Parathyroid adenoma (tissue), 2 donors: ENCODE measurements at regions not wholly inside any gene's neighbourhood (a gene's known extent, or its start where the extent isn't known, plus 50 kb on each side); places are given as distances from the start of the nearest gene placed in this dataset.

Experiments
- H2AFZ ChIP-seq: fragments of 300-600 bp; sonication (generic); one replicate; pipeline ENCODE4 v1.7.0; 2017; ENCODE audit warnings: antibody characterized with exemption, mild to moderate bottlenecking
- H3K27ac ChIP-seq: fragments of 300-600 bp; sonication (generic); one replicate; pipeline ENCODE4 v1.7.0; 2017
- H3K27me3 ChIP-seq: fragments of 300-600 bp; sonication (generic); one replicate; pipeline ENCODE4 v1.7.0; 2017; ENCODE audit warnings: low read length; ENCODE audit not compliant: control insufficient read depth, insufficient read depth
- H3K36me3 ChIP-seq: fragments of 300-600 bp; sonication (generic); one replicate; pipeline ENCODE4 v1.7.0; 2017; ENCODE audit warnings: low read length; ENCODE audit not compliant: control insufficient read depth, insufficient read depth
- H3K4me1 ChIP-seq: fragments of 300-600 bp; sonication (generic); one replicate; pipeline ENCODE4 v1.7.0; 2017; ENCODE audit warnings: control low read depth
- H3K4me2 ChIP-seq: fragments of 300-600 bp; sonication (generic); one replicate; pipeline ENCODE4 v1.7.0; 2017; ENCODE audit warnings: low read length
- H3K4me3 ChIP-seq: fragments of 300-600 bp; sonication (generic); one replicate; pipeline ENCODE4 v1.7.0; 2017; ENCODE audit warnings: low read depth, low read length
- H3K79me2 ChIP-seq: fragments of 300-600 bp; sonication (generic); one replicate; pipeline ENCODE4 v1.7.0; 2017; ENCODE audit warnings: control low read depth
- H3K9ac ChIP-seq: fragments of 300-600 bp; sonication (generic); one replicate; pipeline ENCODE4 v1.7.0; 2017; ENCODE audit warnings: mild to moderate bottlenecking
- H3K9me3 ChIP-seq: fragments of 300-600 bp; sonication (generic); one replicate; pipeline ENCODE4 v1.7.0; 2017; ENCODE audit warnings: low read length; ENCODE audit not compliant: control insufficient read depth
- TF ChIP-seq, protein P1 (sequence below): fragments of 300-600 bp; sonication (generic); IDR thresholded peaks from one replicate; pipeline ENCODE4 v1.7.0; 2017; ENCODE audit warnings: antibody characterized with exemption, mild to moderate bottlenecking
- donor health status: primary hyperparathyroidism.

DNA sequence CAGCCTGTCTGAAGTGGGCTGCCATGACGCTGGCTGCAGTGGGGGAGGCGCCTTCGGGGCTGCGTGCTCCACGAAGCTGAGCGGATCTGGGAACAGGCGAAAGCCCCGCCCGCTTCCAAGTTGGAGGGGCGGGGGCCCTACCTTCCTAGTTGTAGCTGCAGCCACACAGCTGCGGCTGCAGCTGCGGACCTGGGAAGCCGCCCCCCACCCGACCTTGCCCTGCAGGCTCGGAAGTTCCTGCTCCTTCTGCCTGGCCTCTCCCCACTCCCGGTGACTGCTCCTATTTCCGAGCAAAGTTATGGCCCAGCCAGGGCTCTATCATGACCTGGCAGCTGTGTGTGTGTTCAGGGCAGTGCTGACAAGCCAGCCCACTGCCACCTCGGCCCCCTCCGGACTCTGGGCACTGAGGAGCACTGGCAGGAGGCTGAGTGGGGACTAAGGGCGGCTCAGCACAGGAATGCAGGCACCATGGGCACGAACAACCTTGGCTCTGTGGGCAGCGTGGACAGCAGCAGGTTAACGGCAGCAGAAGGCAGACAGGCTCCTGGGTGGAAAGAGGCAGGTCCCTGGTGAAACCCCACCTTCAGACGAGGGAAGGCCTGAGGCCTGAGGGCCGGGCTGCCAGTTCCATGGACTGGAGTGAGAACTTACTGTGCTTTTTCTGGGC lies 352.4 kb upstream of the TMCO5A start:
- Histone ChIP-seq H3K79me2 (no peaks in the 10 kb centered on the region), H3K9me3 (no peaks in the 10 kb centered on the region), H3K27me3 (no peaks in the 10 kb centered on the region), H3K4me1 (no peaks in the 10 kb centered on the region), H3K36me3 (no peaks in the 10 kb centered on the region), H3K4me2 (no peak overlapping the region), H3K4me3 (no peak overlapping the region), H3K27ac (no peak overlapping the region), H2AFZ (no peak overlapping the region), H3K9ac (no peak overlapping the region)
- TF ChIP-seq, protein P1, sequence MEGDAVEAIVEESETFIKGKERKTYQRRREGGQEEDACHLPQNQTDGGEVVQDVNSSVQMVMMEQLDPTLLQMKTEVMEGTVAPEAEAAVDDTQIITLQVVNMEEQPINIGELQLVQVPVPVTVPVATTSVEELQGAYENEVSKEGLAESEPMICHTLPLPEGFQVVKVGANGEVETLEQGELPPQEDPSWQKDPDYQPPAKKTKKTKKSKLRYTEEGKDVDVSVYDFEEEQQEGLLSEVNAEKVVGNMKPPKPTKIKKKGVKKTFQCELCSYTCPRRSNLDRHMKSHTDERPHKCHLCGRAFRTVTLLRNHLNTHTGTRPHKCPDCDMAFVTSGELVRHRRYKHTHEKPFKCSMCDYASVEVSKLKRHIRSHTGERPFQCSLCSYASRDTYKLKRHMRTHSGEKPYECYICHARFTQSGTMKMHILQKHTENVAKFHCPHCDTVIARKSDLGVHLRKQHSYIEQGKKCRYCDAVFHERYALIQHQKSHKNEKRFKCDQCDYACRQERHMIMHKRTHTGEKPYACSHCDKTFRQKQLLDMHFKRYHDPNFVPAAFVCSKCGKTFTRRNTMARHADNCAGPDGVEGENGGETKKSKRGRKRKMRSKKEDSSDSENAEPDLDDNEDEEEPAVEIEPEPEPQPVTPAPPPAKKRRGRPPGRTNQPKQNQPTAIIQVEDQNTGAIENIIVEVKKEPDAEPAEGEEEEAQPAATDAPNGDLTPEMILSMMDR: no peak

DNA sequence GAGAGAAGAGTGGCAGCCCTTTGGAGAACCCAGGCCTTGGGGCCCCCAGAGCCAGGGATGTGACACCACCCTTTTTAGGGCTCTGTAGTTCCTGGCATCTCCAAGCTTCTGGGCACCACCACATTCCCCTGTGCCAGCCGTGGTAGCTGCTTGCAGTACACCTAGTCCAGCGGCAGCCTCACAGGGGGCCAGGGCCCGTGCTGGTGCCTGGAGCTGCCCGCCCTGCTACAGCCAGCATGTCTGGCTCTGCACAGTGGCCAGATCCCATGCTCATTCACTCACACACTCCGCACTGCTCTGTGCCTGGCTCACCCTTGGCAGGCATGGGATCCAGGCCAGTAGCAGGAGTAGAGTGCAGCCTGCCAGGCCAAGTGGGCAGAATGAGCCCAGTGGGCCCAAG lies 351.6 kb upstream of the TMCO5A start:
- no peak overlapping the region for H3K4me2 ChIP-seq
- H3K27me3 ChIP-seq: no peaks in the 10 kb centered on the region
- H3K27ac ChIP-seq: no peak overlapping the region
- H2AFZ ChIP-seq: no peak overlapping the region
- H3K9ac ChIP-seq: no peak overlapping the region
- H3K36me3 ChIP-seq: no peaks in the 10 kb centered on the region
- no peaks in the 10 kb centered on the region for H3K9me3 ChIP-seq
- H3K79me2 ChIP-seq: no peaks in the 10 kb centered on the region
- H3K4me1 ChIP-seq: no peaks in the 10 kb centered on the region
- TF ChIP-seq, protein P1: no peak
- H3K4me3 ChIP-seq: no peak overlapping the region

- H3K9me3 ChIP-seq: no peaks in the 10 kb centered on the region
- TF ChIP-seq, protein P1: no peak
- no peak overlapping the region for H2AFZ ChIP-seq
- no peak overlapping the region for H3K9ac ChIP-seq
- H3K27ac ChIP-seq: no peak overlapping the region
- no peaks in the 10 kb centered on the region for H3K79me2 ChIP-seq
- no peak overlapping the region for H3K4me2 ChIP-seq
- H3K36me3 ChIP-seq: no peaks in the 10 kb centered on the region
- no peaks in the 10 kb centered on the region for H3K27me3 ChIP-seq
- H3K4me3 ChIP-seq: no peak overlapping the region
- no peaks in the 10 kb centered on the region for H3K4me1 ChIP-seq
Measured at GRCh38 chr15:37586011-37586583, 348.3 kb upstream of the TMCO5A start.

DNA sequence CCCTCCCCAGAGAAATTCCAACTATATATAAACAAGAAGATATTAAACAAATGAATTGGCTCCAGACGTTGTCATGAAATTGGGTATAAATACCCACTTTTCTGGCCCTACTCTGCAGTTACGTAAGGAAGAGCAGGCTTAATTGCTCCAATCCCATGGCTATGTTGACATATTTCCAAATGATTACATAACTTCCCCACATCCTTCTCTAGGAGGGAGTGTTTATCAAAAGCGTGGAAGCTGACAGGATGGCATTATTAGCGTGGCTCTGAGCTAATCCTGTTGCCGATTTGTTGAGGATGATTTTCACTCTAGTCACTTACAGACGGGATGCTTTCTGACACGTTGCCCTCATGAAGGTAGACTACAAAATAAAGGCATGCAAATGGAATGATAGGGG lies 347.5 kb upstream of the TMCO5A start:
- TF ChIP-seq, protein P1: no peak
- H3K4me3 ChIP-seq: no peak overlapping the region
- H3K4me1 ChIP-seq: no peaks in the 10 kb centered on the region
- H2AFZ ChIP-seq: no peak overlapping the region
- no peaks in the 10 kb centered on the region for H3K36me3 ChIP-seq
- no peaks in the 10 kb centered on the region for H3K79me2 ChIP-seq
- H3K27ac ChIP-seq: no peak overlapping the region
- H3K27me3 ChIP-seq: no peaks in the 10 kb centered on the region
- no peak overlapping the region for H3K9ac ChIP-seq
- no peak overlapping the region for H3K4me2 ChIP-seq
- H3K9me3 ChIP-seq: no peaks in the 10 kb centered on the region

DNA sequence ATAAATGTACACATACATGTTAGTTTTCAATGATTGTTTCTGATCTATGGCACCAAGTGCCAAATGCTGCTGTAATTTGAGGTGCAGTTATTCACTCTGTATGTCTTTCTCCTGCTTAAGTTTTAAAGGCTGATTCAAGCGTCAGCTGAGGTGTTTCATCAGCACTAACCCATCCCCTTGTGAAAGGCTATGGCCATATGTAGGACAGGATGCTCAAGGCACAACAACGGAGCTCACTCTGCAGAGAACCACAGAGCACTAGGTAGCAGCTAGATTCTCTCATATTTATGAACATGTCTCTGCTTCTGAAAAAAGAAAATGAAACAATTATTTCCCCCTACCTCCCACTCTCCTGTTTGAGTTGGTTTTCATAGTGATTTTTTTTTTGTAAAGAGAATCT lies 340.0 kb upstream of the TMCO5A start:
- Histone ChIP-seq H3K4me3 (no peak overlapping the region), H3K9me3 (no peaks in the 10 kb centered on the region), H3K27ac (no peak overlapping the region), H3K79me2 (no peaks in the 10 kb centered on the region), H3K27me3 (no peaks in the 10 kb centered on the region), H3K9ac (no peak overlapping the region), H3K4me1 (no peaks in the 10 kb centered on the region), H2AFZ (no peak overlapping the region), H3K36me3 (no peaks in the 10 kb centered on the region), H3K4me2 (no peak overlapping the region)
- TF ChIP-seq, protein P1: no peak
